ENCODE measurements at regions not wholly inside any gene's neighbourhood (a gene's known extent, or its start where the extent isn't known, plus 50 kb on each side); places are given as distances from the start of the nearest gene placed in this dataset.

DNA sequence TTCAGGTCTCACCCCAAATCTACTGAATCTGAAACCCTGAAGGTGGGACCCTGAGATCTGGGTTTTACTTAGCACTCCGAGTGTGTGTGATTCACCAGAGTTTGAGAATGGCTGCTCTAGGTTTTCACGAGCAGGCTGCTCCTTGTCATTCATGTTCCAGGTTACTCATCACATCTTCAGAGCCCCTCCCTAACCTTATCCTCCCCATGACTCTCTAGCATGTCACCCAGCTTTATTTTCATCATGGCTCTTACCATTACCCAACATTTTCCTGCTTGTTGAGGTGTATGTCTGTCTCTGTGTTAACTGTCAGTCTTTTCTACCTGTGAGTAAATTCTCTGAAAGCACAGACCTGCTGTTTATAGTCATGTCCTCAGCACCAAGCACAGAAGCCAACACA, 319.2 kb downstream of the NSG2 start:
- TF ChIP-seq GATA1 (IDR thresholded peaks at IDR 0.05; ENCODE audit: low read depth, low read length) (no peak), POLR2A (IDR thresholded peaks at IDR 0.05; ENCODE audit: low read length) (no peak)
- DNase-seq: no peak

DNA sequence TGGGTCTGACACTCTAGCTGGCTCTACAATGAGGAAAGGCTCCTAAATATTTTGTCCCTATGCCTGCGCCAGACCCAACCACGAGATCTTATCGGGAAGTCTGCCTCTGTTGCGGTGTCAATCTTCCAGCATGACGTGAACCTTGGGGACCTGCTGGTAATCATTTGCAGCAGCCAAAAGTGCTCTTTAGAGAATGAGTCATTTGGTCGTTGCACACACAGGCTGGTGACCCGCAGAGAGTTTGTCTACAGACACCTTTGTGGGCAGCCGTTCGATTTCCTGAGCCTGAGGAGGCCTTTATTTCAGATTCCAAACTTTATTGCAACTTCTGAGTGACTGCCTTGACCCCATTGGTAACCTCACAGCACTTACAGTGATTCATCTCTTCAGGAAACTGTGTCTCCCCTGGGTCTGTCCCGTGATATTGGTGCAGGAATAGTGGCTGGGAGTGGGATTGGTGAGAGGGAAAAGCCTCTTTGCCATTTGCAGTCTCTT, 326.1 kb downstream of the NSG2 start:
- TF ChIP-seq POLR2A (IDR thresholded peaks at IDR 0.05; ENCODE audit: low read length) (no peak), GATA1 (IDR thresholded peaks at IDR 0.05; ENCODE audit: low read depth, low read length) (no peak)
- no peak for DNase-seq

DNA sequence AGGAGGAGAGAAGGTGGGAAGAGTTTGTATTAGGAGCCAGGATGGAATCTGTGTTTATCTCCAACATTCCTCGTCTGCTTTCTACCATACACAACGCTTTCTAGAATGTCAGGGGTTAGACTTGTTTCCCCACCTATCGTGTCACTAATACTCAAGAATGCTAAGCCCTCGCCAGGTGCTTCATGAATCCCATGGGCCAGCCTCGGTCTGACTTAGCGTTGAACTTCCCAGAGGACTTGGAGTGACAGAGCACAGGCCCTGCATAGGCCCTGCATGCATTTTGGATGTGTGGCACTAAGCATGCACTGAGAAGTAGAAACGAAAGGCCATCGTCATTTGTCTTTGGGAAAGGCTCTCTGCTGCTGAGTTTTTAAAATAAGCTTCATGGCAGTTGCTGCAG, 328.7 kb downstream of the NSG2 start:
- no peak for DNase-seq
- TF ChIP-seq GATA1 (IDR thresholded peaks at IDR 0.05; ENCODE audit: low read depth, low read length) (no peak), POLR2A (IDR thresholded peaks at IDR 0.05; ENCODE audit: low read length) (no peak)

DNA sequence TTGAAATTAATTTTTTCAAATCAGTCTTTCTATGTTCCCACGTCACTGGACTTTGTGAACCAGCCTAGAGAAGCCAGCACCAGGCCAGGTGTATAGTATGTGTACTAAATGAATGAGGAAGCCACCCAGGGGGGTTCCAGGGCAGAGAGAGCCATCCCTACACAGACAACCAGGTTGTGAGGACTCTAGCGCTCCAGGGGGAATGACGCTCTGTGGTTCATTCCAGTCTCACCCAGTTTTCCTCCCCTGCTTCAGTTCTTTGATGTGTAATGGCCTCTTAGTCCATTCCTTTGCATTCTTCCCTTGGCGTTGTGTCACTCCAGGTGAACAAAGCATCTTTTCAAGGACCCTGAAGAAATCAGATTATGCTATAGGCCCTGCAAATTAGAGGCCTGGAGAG, 330.6 kb downstream of the NSG2 start:
- TF ChIP-seq POLR2A (IDR thresholded peaks at IDR 0.05; ENCODE audit: low read length) (no peak), GATA1 (IDR thresholded peaks at IDR 0.05; ENCODE audit: low read depth, low read length) (no peak)
- no peak for DNase-seq

DNA sequence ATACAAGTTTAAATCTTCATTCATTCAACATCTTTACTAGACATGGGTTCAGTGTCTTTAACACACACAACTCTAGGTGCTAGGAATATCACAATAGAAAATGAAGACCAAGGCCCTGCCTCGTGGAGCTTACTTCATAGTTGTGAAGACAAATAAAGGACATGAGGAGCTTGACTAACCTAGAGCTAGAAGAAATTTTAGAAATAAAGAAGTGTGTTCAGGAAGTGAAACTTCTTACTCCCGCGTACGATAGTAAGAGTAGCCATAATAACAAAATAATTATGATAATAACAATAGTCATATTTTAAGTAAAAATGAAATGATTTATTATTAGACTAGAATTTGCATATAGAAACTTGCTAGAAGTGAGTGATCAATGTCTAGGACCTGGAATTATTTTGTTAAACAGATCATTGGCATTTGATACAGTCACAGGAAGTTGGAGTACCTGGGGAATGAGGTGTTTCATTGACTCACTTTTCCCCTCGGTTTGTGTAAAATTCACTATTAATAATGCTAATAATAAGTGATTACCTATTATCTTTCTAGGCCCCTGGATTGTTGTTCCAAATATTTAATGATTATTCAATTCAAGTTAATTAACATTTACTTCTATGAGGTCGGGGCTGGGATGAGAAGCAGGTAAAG, 331.3 kb downstream of the NSG2 start:
- DNase-seq: no peak
- TF ChIP-seq GATA1 (IDR thresholded peaks at IDR 0.05; ENCODE audit: low read depth, low read length) (no peak), POLR2A (IDR thresholded peaks at IDR 0.05; ENCODE audit: low read length) (no peak)

DNA sequence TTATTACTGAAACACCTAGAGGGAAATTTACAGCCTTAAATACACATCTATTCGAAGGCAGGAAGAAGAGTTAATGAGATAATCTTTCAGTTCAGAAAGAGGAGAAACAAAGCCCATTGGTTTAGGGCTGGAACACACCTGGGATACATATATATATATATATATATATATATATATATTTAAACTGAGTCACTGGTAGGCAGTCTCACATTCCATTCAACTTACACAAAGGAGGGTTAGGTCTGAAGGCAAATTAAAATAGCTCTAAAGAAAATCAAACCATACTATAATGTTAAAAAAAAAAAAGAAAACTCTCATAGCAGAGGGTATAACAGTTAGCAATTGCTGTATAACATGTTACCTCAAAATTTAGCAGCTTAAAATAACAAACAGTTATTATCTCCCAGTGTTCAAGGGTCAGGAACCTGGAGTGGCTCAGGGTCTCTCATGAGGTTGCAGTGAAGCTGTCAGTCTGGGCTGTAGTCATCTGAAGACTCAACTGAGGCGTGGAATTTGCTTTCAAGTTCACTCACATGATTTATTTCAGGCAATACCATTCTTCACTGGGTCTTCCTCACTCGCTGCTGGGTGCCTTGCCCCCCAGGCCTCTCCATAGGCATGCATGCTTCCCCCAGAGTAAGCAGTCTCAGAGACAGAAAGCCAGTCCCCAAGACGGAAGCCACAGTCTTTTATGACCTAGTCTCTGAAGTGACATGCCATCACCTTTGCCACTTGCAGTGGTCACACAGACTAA, 332.8 kb downstream of the NSG2 start:
- no peak for DNase-seq
- no peak for TF ChIP-seq GATA1 (IDR thresholded peaks at IDR 0.05; ENCODE audit: low read depth, low read length)
- no peak for TF ChIP-seq POLR2A (IDR thresholded peaks at IDR 0.05; ENCODE audit: low read length)

DNA sequence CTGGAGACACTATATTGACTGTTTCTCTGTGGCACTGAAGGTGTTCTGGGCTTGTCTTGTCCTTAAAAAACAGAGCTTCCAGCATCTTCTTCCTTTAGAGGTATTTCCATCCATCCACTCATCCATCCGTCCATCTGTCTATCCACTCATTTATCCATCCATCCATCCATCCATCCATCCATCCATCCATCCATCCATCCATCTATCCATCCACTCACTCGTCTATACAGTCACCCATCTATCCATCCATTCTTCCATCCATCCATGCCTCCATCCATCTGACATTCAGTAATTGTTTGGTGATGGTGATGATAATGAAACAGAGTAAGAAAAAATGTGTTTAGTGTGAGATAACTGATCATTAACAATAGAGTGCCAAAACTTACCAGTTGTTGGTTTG, 334.8 kb downstream of the NSG2 start:
- no peak for DNase-seq
- TF ChIP-seq GATA1 (IDR thresholded peaks at IDR 0.05; ENCODE audit: low read depth, low read length) (no peak), POLR2A (IDR thresholded peaks at IDR 0.05; ENCODE audit: low read length) (no peak)

DNA sequence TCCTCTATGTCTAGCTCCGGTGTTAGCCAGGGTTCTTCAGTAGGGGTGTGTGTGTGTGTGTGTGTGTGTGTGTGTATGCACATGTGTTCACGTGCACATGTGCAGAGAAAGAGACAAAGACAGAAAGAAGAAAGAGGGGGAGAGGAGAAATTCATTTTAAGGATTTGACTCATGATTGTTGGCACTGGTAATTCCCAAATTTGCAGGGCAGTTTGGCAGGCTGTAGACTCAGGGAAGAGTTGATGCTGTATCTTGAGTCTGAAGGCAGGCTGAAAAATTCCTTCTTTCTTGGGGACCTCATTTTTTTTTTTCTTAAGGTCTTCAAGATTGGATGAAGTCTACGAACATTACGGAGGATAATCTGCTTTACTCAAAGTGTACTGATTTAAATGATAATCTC, 335.7 kb downstream of the NSG2 start:
- no peak for DNase-seq
- no peak for TF ChIP-seq POLR2A (IDR thresholded peaks at IDR 0.05; ENCODE audit: low read length)

DNA sequence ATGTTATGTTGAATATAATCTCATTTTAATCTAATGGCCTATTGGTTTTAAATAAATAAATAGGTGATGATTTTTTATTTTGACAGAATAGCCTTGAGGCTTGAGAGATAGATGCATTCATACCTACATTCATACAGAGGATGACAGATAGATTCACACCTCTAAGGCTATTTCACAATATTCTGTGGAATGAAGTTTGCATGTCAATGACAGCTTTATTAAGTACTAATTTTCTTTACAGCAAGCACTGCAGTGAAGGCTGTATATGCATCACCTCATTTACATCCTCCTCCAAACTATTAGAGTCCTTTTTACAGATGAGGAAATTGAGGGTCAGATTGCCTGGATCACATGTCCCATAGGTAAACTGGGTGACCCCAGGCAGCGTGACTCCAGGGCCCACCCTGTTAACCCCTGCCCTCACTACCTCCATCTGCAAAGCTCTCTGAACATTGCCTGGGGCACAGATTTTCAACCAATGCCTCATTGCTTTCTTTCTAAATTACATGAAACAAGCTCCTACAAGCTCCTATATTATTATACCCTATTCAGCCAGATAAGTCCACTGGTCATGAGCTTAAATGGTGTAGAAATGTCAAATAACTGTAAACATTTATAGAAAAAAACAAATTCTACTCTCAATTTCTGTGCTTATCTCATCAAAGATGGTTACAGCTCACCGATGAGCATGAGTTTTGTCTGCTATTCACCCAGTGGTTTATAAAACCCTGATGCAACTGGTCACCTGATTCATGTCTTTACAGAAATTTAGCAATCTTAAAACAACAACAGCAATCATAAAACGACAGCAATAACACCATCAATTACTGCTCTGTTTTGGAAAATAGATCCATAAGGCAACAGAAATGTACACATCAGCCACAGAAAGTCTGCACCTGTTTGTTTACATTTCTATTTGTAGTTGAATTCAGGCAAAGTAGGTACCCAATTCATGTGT, 338.0 kb downstream of the NSG2 start:
- DNase-seq: no peak
- no peak for TF ChIP-seq POLR2A (IDR thresholded peaks at IDR 0.05; ENCODE audit: low read length)
- TF ChIP-seq GATA1 (IDR thresholded peaks at IDR 0.05; ENCODE audit: low read depth, low read length): no peak

DNA sequence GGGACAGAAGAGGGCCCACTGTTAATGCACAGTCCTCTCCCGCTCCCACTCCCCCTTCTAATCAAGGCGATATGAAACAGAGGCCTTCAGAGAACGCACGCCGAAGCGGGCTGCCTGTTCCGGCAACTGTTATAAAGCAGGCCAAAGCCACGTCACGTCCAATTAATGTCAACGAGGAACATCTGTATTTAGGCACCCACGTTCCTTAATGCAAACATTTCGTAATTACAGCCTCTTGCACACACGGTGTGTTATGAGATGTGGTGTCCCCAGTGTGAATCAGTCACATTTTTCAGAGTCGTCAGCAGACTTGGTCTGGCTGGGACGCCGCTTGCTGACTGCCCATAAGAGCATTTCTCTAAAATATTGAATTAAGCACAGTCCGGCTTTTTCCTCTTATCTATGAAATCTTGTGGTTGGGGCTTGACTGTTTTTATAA, 339.0 kb downstream of the NSG2 start:
- no peak for DNase-seq

DNA sequence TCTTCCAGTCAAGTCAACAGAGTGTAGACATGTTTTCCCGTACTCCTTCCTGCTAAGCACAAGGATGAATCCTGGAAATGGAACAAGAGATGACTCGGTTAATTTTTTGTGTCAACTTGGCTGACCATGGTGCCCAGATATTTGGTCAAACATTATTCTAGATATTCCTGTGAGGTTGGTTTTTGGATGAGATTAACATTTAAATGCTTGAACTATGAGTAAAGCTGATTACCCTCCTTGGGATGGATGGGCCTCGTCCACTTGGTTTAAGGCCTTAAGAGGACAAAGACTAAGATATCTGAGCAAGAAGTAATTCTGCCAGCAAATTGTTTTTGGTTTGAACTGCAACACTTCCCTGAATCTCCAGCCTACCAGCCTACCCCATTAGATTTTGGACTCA, 338.1 kb upstream of the MSX2 start:
- DNase-seq: no peak
- TF ChIP-seq POLR2A (IDR thresholded peaks at IDR 0.05; ENCODE audit: low read length) (no peak), GATA1 (IDR thresholded peaks at IDR 0.05; ENCODE audit: low read depth, low read length) (no peak)

More for the DNA sequence above, 339.0 kb downstream of the NSG2 start:
- TF ChIP-seq POLR2A (IDR thresholded peaks at IDR 0.05; ENCODE audit: low read length) (no peak), GATA1 (IDR thresholded peaks at IDR 0.05; ENCODE audit: low read depth, low read length) (no peak)

DNA sequence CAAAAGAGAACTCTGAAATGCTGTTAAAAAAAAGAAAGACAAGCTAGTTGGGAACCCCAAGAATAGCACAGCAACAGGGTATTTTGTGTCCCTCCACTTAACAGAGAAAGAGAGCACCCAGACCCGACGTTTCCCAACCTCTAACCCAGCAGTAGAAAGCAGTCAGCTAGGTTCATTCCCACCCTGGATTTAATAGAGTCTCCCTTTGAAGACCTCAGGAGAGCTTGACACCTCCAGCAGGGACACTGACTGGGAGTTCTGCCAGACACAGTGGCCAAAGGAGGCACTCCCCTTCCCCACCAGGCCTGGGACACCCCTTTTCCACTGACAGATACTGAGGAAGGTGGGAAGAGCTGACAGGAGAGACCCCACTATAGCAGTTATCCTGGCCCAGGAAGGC, 337.5 kb upstream of the MSX2 start:
- DNase-seq: no peak

DNA sequence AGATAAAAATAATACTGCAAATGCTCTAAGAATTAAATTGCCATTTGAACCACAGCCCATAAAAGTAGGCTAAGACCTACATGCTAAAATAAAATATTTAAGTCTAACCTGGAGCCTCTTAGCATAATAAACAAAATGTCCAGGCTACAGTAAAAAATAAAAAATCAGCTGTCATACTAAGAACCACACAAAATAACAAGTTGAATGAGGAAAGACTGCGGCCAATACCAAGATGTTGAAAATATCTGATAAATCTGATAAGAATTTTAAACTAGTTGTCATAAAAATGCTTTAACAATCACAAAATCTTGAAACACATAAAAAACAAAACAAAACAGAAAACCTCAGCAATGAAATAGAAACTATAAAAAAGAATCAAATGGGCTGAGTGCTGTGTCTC, 336.9 kb upstream of the MSX2 start:
- DNase-seq: no peak
- no peak for TF ChIP-seq GATA1 (IDR thresholded peaks at IDR 0.05; ENCODE audit: low read depth, low read length)

More for the DNA sequence above, 337.5 kb upstream of the MSX2 start:
- TF ChIP-seq POLR2A (IDR thresholded peaks at IDR 0.05; ENCODE audit: low read length) (no peak), GATA1 (IDR thresholded peaks at IDR 0.05; ENCODE audit: low read depth, low read length) (no peak)

DNA sequence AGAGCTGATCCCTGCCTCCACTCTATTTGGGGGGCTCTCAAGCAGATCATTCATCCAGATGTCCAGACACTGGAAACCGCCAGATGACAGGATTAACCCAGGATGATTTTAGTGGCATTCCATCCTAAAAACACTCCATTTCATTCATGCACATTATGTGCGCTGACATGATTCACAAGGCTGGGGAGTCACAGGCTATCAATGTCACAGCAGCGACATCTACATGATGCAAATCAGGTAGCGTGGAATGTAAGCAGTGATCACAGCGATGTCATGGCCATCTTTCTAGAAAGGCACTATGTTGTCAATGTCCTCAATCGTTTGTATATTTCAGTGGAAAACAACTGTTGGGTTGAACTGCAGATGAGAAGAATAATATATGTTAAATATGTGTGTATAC, 331.5 kb upstream of the MSX2 start:
- TF ChIP-seq POLR2A (IDR thresholded peaks at IDR 0.05; ENCODE audit: low read length) (no peak), GATA1 (IDR thresholded peaks at IDR 0.05; ENCODE audit: low read depth, low read length) (no peak)

More for the DNA sequence above, 331.5 kb upstream of the MSX2 start:
- no peak for DNase-seq

Measured in erythroblast (primary cell).